Midbrain (tissue), 1 donor: ENCODE measurements at regions not wholly inside any gene's neighbourhood (a gene's known extent, or its start where the extent isn't known, plus 50 kb on each side); places are given as distances from the start of the nearest gene placed in this dataset.
A peak's percentile ranks its signal among the peaks of the same experiment; 100 is the strongest.
"Not testable (repeated sequence)": the region's sequence is repeated elsewhere in the genome, so short reads cannot be mapped to it uniquely, and the experiment has no call there.

Source experiments
- DNase-seq: peaks from one replicate; lab custom pipeline; 2025; lab: John Stamatoyannopoulos, UW

- DNase-seq, result no peak
Measured at GRCh38 chr2:39581866-39582265, 83.9 kb upstream of the TMEM178A start.

GRCh38 chr2:39583213-39583612, 82.5 kb upstream of the TMEM178A start:
- DNase-seq, result no peak

- DNase-seq, result no peak
Measured at GRCh38 chr2:39583781-39584180, 81.9 kb upstream of the TMEM178A start.

GRCh38 chr2:39584283-39584965, 81.3 kb upstream of the TMEM178A start:
- DNase-seq, result no peak

GRCh38 chr2:39585531-39585930, 80.2 kb upstream of the TMEM178A start:
- DNase-seq, result not testable (repeated sequence)

GRCh38 chr2:39587168-39587567, 78.5 kb upstream of the TMEM178A start:
- DNase-seq, result no peak

GRCh38 chr2:39587641-39588040, 78.1 kb upstream of the TMEM178A start:
- no peak for DNase-seq

- peak; percentile 23 for DNase-seq
Measured at GRCh38 chr2:39593439-39594393, 72.0 kb upstream of the TMEM178A start.

- no peak for DNase-seq
Measured at GRCh38 chr2:39595116-39595515, 70.6 kb upstream of the TMEM178A start.

GRCh38 chr2:39597314-39597713, 68.4 kb upstream of the TMEM178A start:
- DNase-seq, result no peak

GRCh38 chr2:39602616-39603015, 63.1 kb upstream of the TMEM178A start:
- no peak for DNase-seq

- no peak for DNase-seq
Measured at GRCh38 chr2:39603436-39603835, 62.3 kb upstream of the TMEM178A start.

- DNase-seq, result no peak
Measured at GRCh38 chr2:39604866-39605265, 60.9 kb upstream of the TMEM178A start.

GRCh38 chr2:39606585-39606984, 59.1 kb upstream of the TMEM178A start:
- no peak for DNase-seq

- DNase-seq, result no peak
Measured at GRCh38 chr2:39607538-39608262, 58.0 kb upstream of the TMEM178A start.

GRCh38 chr2:39608263-39608575, 57.5 kb upstream of the TMEM178A start:
- peak; percentile 22 for DNase-seq

GRCh38 chr2:39608686-39609441, 56.9 kb upstream of the TMEM178A start:
- DNase-seq, result no peak

- DNase-seq, result no peak
Measured at GRCh38 chr2:39609917-39610316, 55.8 kb upstream of the TMEM178A start.

- DNase-seq, result no peak
Measured at GRCh38 chr2:39615675-39616074, 50.0 kb upstream of the TMEM178A start.
